ENCODE measurements at regions not wholly inside any gene's neighbourhood (a gene's known extent, or its start where the extent isn't known, plus 50 kb on each side); places are given as distances from the start of the nearest gene placed in this dataset.

DNA sequence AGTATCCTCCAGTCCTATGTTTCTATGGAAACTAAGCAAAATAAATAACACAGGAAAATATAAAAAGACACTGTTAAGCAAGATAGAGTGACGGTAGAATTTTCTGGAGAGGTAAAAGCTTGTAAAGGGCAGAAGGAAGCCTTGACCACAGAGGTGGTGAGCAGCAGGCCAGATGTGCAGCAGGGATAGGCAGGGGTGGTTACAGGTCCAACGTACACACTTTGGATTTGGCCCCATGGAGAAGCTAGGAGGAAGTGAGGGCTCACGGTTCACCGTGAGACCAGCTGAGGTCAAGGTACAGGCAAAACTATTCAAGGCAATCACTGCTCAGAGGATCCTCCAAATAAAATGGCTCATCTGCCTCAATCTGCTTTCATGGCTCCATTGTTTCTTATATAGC lies 242.8 kb downstream of the B3GLCT start:
- DNase-seq, result no peak

DNA sequence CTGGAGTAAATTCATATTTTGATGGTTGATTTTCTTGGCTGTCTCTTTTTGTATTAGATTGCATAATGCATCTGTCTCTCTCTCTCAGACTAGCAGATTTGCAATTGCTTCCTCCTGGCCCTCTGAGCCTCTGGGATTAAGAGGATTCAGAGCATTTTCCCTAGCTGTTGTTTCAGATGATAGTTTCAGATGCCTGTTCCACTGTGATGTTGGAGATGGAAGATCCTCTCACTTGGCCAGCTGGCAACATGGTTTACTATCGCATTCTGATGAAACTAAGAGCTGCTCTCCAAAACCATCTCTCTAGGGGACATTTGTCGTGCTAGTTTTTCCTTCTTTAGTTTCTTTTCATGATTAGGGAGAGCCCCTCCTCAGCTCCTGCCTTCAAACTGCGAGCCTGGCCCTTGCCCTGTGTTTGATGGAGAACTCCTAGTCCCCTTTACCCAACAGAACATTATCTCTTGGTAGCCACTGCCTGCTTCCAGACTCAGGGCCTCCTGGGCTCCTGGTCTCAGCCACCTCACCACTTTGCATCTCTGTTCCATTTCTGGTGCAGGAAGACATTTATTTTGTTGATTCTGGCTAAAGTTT lies 244.6 kb downstream of the B3GLCT start:
- DNase-seq, result no peak

DNA sequence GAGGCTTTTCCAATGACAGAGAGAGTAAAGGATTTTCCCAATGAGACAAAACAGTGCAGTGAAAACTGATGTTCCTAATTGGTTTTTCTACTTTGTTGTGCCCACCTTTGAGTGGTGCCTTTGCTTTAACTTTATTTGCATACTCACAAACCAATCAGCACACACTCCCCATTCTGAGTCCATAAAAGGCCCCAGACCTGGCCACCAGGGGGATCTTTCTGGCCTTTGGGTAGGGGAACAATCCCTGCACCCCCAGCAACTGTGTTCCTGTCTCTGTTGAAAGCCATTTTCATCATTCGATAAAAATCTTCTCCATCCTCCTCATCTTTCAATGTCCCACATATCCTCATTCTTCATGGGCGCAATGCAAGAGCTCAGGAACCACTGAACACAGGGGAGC lies 252.8 kb downstream of the B3GLCT start:
- DNase-seq, result no peak

DNA sequence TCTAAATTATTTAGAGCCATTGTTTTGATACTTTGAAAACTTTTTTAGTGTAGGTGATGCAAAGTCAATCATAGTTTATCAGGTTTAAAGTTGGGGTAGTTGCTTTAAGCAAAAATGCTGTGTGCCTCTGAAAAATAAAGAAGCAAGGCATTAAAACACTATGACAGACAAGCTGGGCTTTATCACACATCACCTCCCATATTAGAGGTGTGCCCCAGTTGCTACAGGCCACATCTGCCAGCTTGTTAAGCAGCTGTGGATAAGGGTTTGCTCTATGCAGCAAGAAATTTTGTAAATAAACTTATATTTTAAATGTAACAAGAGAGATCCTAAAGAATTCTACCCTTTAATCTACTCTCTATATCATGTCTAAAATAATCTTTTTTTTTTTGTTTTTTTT lies 255.8 kb downstream of the B3GLCT start:
- no peak for DNase-seq

DNA sequence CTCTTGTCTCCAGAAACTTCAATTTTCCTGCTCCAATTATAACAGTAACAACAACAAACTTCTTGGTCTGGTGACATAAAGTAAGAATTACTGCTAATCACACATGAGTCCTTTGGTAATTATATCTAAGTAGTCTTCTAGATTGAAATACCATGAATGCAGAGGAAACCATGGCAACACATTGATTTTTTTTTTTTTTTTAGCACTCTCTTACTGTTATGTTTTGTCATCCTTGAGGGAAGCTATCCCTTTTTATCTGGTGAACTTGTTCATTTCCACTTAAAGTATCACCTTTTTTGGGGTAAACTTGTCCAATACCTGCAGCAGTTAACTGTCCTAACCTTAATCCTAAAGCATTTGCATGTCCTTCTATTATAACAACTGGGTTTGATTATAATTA lies 256.3 kb downstream of the B3GLCT start:
- no peak for DNase-seq

DNA sequence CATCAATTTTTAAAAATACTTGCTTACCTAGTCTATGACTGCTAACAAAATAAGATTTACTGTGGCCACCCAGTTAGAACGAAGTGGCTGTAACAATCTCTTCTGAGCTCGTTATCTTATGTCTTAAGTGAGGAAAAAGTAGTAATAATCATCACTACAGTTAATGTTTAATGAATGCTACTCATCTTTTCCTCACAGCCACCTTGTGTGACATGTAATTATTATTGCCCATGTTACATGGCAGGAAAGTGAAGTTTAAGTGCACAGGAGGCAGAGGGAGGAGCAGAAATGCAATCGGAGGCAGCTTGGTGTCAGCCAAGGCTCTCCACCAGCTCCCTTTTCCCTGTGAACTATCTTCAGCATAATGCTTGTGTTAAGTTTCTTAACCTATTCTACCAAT lies 260.3 kb downstream of the B3GLCT start:
- DNase-seq, result no peak

DNA sequence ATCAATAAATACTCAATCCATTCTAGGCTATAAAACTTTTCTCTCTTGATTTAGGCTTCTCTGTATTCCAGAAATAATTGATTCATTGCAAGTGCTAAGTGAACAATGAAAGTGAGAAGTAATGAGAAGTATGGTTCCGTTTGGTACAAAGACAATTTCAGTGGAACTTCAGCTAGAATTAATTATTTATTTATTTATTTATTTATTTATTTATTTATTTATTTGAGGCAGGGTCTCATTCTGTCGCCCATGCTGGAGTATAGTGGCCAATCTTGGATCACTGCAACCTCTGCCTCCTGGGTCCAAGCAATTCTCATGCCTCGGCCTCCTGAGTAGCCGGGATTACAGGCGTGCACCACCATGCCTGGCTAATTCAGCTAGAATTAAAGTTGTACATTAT lies 262.1 kb downstream of the B3GLCT start:
- no peak for DNase-seq

DNA sequence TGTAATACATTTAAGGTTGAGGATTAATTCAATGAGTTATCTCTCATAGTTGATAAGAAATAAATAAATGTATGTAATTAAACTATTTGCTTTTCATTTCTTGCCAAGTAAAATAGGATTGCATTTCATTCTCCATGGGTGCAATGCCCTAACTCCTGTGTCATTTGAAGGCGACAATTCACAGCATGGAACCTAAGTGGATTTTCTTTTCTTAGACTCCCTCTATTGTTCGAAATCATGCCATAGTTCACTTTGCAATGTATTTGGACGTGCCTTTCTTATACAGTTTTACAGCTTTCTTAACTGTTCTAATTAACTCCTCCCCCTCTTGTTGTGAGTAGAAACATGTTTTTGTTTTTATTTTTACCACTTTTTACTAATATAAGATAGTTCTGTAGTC lies 263.0 kb downstream of the B3GLCT start:
- DNase-seq, result no peak

DNA sequence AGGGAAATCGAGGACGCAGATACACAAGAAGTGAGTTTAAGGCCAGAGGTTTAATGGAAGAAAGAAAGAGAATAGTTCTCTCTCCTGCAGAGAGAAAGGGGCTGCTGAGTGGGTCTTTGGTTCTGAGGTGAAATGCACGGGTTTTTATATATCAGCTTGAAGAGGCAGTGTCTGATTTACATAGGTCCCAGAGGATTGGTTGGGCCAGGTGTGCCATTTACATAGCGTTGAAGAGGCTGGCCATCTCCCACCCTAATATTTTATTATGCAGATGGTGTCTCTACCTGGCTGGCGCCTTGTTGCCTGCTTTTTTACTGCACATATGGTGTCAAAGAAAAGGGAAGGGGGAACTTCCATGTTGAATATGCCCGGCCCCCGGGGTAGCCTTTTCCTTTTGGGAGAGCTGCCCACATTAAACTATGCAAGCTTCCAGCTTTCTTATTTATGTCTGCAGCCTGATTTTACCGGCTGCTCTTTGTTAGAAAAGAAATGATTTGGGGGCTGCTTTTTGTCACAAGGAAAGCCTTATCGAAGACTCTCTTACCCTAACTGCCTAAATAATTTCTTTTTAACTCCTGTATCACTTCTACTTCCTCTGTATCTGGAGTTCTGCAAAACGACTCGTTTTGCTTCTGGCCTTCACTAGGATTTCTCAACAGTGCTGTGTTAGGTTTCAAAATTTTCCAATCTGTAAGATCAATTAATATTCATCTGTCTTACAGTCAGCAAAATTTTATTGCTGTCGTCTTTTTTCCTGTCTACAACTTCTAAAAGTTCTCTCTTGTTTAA lies 268.5 kb downstream of the B3GLCT start:
- peak; percentile 15 for DNase-seq

DNA sequence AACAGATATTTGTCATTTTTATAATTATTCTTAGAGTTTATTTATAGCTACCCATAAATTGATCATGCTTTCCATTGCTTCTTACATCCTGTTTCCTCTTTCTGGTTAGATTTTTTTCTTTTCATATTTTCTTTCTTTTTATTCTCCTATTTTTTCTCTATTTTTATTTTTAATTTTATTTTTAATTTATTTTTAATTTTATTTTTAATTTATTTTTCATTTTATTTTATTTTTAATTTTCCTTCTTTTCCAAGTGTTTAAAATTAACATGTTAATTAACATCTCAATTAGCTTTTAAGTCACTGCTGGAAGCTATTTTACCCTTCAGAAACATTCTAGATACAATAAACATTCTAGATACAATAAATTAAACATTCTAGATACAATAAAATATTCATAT lies 269.6 kb downstream of the B3GLCT start:
- no peak for DNase-seq

DNA sequence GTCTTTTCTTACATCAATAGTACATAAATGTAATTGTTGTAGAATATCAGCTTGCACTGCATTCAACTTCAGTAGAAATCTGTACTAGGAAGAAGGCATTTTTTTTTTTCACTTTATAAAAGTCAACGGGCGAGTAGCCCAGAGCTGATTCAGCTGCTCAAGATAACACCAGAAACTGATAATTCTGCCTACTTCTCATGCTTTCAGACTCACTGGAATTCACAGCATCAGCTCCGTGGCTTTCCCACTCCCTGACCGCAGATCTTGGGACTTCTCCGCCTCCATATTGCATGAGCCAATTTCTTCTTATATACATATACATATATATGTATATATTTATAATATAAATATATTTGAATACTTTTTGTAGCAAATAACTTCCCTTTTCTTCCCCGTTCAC lies 263.1 kb upstream of the RXFP2 start:
- no peak for DNase-seq

DNA sequence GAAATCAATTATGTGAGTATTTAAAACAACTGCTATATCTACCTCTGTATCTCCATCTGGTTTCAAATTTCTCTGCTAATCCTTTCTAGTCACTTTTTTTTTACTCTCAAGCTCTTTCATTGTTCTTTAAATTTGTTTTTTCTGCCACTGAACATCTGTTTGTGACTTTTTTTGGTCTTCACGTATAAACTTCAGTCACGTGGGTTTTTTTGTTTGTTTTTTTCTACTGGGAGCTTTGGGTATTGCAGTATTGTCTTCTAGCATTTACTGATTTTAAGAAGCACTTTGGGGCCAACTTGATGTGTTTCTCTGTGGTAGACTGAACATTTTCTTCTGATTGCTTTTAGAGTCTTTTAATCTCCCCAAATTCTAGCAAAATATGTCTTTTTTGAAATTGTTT lies 262.6 kb upstream of the RXFP2 start:
- DNase-seq, result no peak

DNA sequence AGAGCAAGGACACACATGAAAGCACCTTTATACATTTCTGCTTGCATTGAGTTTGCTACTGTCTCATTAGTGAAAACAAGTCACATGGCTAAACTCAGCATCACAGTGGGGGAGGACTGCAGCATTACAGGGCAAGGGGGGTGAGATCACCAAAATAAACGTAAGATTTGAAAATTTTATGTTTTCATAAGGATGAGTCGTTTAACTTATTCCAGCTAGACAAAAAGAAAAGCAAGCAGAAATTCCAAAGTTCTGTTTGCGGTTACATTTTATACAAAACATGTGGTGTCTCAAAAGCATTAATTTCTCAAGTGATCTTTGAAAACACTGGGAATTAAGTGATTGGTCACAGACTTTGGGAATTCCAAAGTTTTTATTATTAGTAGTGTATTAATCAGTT lies 261.4 kb upstream of the RXFP2 start:
- no peak for DNase-seq

DNA sequence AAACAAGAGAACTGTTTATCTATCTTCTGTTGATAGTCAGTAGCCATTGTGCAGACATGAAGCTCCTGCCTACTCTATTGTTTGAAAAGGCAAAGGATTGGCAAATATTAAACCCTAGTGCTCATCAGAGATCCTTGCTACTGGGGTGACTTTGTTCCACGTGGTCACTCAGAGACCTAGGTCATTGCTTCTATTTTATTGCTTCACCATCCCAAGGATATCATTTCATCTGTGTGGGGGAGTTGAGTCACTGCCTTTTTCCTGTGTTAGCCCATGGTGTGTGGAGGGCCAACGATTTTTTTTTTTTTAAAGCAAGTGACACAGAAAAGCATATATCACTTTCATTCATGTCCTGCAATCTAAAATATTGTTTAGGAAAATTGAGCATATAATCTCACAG lies 254.1 kb upstream of the RXFP2 start:
- DNase-seq, result peak; percentile 57

DNA sequence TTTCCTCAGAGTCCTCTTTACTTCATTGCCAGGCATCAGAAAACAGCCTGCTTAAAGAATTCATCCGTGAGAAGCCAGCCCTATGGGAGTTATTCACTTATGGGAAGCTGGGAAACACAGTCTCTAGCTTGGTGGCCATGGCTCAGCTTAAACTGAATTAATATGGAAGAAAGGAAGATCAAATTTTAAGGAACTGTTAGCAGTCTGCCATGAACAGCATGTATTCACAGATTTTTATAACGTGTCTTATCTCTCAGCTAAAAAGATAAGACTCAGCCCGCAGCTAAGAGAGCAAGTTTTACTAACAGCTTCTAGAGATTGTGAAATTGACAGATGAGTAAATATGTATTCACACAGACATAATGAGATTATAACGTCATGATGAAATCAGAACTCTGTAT lies 253.7 kb upstream of the RXFP2 start:
- DNase-seq, result no peak

DNA sequence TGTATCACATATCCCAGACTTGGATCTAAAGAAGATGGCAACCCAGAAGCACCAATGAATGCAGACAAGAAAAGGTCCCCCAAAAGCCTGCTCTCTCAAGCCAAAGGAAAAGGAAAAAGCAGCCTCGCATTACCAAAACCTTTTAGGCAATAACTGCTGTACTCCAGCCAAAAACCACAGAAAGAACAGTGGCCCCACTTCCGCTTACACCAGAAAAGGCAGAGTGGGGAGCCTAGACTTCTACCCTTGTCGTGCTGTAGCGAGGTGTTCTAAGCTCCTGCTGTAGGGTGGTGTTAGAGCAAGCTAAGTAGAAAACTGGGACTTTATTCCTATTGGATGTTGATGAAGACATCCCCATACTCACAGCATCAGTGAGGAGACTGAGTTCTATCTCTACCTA lies 244.0 kb upstream of the RXFP2 start:
- peak; percentile 82 for DNase-seq

DNA sequence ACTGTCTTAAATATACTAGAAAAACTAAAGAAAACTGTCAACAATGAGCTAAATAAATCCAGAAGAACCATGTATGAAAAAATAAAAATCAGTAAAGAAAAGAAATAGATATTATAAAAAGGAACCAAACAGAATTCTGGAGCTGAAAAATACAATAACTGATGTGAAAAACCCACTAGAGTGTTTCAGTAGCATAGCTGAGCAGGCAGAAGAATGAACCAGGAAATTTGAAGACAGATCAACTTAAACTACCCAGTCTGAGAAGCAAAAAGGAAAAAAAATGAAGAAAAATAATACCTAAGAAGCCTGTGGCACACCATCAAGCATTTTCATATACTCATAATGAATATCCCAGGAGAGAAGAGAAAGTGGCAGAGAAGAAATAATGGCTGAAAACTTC lies 240.1 kb upstream of the RXFP2 start:
- DNase-seq, result no peak

DNA sequence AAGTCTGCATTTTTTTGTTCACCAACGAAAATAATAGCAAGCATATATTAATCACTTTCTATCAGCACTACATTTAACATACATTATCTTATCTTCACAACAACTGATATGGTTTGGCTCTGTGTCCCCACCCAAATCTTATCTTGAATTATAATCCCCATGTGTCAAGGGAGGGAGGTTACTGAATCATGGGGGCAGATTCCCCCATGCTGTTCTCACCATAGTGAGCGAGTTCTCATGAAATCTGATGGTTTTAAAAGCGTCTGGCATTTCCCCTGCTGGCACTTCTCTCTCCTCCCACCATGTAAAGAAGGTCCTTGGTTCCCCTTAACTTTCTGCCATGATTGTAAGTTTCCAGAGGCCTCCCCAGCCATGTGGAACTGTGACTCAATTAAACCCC lies 235.7 kb upstream of the RXFP2 start:
- DNase-seq, result no peak

DNA sequence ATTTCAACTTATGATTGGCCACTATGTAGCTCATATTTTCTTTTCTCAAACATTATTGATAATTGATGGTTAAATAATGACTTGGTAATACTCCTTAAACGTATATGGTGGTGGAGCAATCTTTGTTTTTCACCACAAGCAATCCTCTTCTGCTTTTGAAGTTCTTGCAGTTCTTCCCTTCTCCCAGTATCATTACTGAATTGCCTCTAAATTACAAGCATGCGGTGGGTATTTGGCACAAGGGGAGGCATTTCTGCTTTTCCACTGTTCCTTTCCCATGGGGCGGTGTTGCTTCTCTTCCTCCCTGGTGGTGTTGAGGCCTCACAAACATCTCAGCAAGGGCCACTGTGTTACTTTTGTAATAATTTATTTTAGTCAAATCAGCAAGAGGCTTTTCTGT lies 234.4 kb upstream of the RXFP2 start:
- DNase-seq, result peak; percentile 84

DNA sequence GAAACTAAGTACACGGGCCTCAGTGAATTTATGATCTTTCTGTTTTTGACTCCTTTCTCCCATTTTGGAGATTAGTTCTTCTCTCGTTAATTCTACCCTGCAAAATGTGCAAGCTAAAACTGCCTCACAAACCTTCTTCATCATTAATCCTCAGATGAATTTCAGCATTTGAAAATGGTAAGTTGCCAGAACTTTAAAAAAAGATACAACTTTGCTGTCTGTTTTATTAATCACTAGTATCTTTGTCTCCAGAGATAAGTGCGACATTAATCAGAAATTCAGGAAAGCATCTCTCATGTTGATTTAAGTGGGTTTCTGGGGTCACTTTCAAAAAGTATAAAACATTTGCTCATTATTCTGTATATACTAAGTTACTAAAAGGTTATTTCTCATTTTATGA lies 227.0 kb upstream of the RXFP2 start:
- no peak for DNase-seq

DNA sequence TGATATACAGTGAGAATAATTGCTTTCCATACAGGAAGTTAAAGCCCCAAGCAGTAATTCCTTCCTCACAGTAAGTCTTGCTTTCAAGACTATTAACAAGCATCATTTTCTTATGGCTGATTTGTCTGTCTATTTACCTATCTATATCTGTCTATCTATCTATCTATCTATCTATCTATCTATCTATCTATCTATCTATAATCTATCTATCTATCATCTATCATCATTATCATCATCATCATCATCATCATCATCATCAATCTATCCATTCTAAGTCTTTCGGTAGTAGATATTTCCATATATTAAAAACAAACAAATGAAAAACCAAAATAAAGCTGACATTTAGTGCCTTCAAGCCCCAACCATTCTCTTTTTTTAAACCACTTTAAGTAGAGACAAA lies 224.4 kb upstream of the RXFP2 start:
- DNase-seq, result no peak

DNA sequence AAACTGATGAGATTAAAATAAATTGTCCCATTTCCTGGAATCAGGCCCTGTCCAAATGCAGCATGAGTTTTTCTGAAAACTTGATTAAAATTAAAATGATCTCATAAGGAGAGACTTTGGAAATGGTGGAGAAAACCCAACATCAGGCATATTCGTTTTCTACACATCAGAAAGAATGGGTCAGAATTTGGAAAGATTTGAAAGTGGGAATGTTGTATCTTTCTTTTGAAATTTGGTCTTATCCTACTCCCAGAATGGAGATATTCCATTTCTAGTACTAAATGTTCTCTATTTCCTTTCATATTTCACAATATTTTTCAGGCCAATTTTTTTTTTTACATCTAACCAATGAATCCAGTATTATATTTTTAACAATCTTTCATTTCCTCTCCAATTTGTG lies 223.9 kb upstream of the RXFP2 start:
- no peak for DNase-seq

DNA sequence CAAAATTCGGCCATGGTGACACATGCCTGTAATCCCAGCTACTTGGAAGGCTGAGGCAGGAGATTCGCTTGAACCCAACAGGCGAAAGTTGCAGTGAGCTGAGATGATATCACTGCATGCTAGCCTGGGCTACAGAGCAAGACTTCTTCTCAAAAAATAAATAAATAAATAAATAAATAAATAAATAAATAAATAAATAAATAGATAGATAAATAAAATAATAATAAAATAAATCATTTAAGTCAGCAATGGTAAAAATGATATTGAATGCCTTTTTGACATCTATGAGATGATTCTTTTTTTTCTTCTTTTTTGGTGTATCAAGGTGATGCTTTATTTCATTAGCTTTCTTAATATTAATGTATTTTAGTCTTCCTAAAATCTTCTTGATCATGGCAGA lies 221.7 kb upstream of the RXFP2 start:
- no peak for DNase-seq

DNA sequence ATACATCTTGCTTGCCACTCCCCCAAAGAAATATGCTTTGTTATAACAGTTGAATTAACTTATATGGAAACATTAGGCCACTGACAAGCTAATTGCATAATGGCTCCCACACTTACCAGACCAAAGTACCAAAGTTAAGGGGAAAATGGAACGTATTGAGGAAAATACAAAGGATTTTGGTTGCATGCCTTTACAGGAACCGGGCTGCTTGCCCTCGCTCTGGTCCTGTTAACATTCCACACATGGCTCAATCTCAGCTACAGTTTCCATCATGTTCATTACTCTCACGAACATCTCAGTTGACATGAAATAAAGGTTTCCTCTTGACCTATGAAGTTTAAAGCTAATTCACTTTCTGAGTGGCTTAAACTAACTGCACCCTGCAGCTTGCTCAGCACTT lies 220.7 kb upstream of the RXFP2 start:
- DNase-seq, result no peak

DNA sequence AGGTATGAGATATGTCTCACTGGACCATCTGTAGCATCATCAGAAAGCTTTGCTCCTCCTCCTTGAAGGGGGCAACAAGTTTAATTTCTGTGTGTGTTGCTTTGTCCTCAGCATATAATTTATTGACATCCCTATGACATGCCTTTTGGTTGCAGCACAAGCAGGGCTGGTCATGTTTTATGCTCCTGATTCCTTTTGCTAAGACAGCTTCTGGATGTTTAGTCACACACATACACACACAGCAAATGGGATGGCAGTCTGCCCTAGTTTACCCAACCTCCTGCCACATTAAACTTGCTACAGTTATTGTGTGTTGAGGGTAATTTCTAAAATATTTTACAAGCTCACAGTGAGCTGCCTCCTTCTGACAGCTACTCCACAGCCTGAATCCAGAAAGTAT lies 217.9 kb upstream of the RXFP2 start:
- no peak for DNase-seq

Data from MV-4-11 (cell line).